Prostate gland (tissue), 2 donors: ENCODE measurements at regions not wholly inside any gene's neighbourhood (a gene's known extent, or its start where the extent isn't known, plus 50 kb on each side); places are given as distances from the start of the nearest gene placed in this dataset.

Experiments used
- DNase-seq: peaks from one replicate; pipeline ENCODE4 v3.0.0-alpha.2; 2019; ENCODE audit warnings: low spot score
- H3K27ac ChIP-seq, 2 donors: fragments of 200-600 bp; sonication (generic); 2 replicates each; pipeline ENCODE4 v1.5.1; 2017 to 2019
- H3K27me3 ChIP-seq: fragments of 200-600 bp; sonication (generic); replicated peaks from 2 replicates; pipeline ENCODE4 v1.5.1; 2019; ENCODE audit not compliant: insufficient read depth
- H3K36me3 ChIP-seq, 2 donors: fragments of 200-600 bp; sonication (generic); 1 replicate in 1 of 2; 2 replicates in 1 of 2; pipeline versions ENCODE4 v1.5.1 to v1.8.1; 2017 to 2019
- H3K4me1 ChIP-seq: fragments of 200-600 bp; sonication (generic); replicated peaks from 2 replicates; pipeline ENCODE4 v1.5.1; 2019
- H3K4me3 ChIP-seq, 2 donors: fragments of 200-600 bp; sonication (generic); 2 replicates each; pipeline ENCODE4 v1.5.1; 2017 to 2019
- H3K9me3 ChIP-seq: fragments of 200-600 bp; sonication (generic); 2 replicates; pipeline ENCODE4 v1.5.1; 2017
- POLR2A ChIP-seq: fragments of 450-650 bp; IDR thresholded peaks from one replicate; pipeline ENCODE4 v1.6.1; 2016; ENCODE audit warnings: antibody characterized with exemption, mild to moderate bottlenecking
- POLR2AphosphoS5 ChIP-seq: sonication (generic); formaldehyde crosslinking; IDR thresholded peaks from one replicate; pipeline ENCODE4 v1.6.1; 2017; ENCODE audit warnings: antibody characterized with exemption
- WGBS: methylation state at CpG from one replicate; pipeline ENCODE4 v1.1.5; 2018; 5-methylcytosine and 5-hydroxymethylcytosine counted together
- intact Hi-C: fragments of 100-400 bp; cut with DNase I; formaldehyde crosslinking; loops from one replicate; pipeline ENCODE4 v1.14.2; 2022
- TF ChIP-seq, protein P1 (sequence below), 4 experiments: fragments of 200-600 bp in 2 of 4; fragments of 450-650 bp in 2 of 4; sonication (generic) in 2 of 4; IDR thresholded peaks; 1 replicate in 3 of 4; 2 replicates in 1 of 4; pipeline ENCODE4 v1.5.1; 2016 to 2019; ENCODE audit warnings: antibody characterized with exemption in 4 of 4, mild to moderate bottlenecking in 2 of 4, moderate library complexity in 2 of 4

GRCh38 chr12:22787557-22787956 lies 162.6 kb downstream of the ETNK1 start:
- no peaks in the 10 kb centered on the region for H3K4me1 ChIP-seq
- WGBS = 66% methylated on average over 7 of the region's 7 CpGs
- intact Hi-C loops = no loop called here
- no peak for DNase-seq
- H3K27me3 ChIP-seq = no peaks in the 10 kb centered on the region
- no peak overlapping the region for H3K4me3 ChIP-seq
- H3K9me3 ChIP-seq = no peaks in the 10 kb centered on the region
- TF ChIP-seq, protein P1, sequence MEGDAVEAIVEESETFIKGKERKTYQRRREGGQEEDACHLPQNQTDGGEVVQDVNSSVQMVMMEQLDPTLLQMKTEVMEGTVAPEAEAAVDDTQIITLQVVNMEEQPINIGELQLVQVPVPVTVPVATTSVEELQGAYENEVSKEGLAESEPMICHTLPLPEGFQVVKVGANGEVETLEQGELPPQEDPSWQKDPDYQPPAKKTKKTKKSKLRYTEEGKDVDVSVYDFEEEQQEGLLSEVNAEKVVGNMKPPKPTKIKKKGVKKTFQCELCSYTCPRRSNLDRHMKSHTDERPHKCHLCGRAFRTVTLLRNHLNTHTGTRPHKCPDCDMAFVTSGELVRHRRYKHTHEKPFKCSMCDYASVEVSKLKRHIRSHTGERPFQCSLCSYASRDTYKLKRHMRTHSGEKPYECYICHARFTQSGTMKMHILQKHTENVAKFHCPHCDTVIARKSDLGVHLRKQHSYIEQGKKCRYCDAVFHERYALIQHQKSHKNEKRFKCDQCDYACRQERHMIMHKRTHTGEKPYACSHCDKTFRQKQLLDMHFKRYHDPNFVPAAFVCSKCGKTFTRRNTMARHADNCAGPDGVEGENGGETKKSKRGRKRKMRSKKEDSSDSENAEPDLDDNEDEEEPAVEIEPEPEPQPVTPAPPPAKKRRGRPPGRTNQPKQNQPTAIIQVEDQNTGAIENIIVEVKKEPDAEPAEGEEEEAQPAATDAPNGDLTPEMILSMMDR (IDR thresholded peaks at IDR 0.05) = no peak
- TF ChIP-seq POLR2A (no peak), POLR2AphosphoS5 (no peak)
- H3K27ac ChIP-seq = no peak overlapping the region
- H3K36me3 ChIP-seq = no peaks in the 10 kb centered on the region

GRCh38 chr12:22788913-22789312 lies 163.9 kb downstream of the ETNK1 start:
- H3K27me3 ChIP-seq = no peaks in the 10 kb centered on the region
- no peaks in the 10 kb centered on the region for H3K36me3 ChIP-seq
- no peaks in the 10 kb centered on the region for H3K9me3 ChIP-seq
- no peak for DNase-seq
- H3K4me3 ChIP-seq = no peak overlapping the region
- no peaks in the 10 kb centered on the region for H3K4me1 ChIP-seq
- H3K27ac ChIP-seq = no peak overlapping the region
- intact Hi-C loops = no loop called here
- no peak for TF ChIP-seq POLR2AphosphoS5
- TF ChIP-seq POLR2A = no peak
- TF ChIP-seq, protein P1 (IDR thresholded peaks at IDR 0.05) = no peak
- WGBS = 95% methylated on average over 3 of the region's 3 CpGs

- H3K4me3 ChIP-seq = no peak overlapping the region
- intact Hi-C loops = no loop called here
- H3K4me1 ChIP-seq = no peaks in the 10 kb centered on the region
- WGBS = 70% methylated on average over 4 of the region's 4 CpGs
- no peaks in the 10 kb centered on the region for H3K9me3 ChIP-seq
- no peaks in the 10 kb centered on the region for H3K36me3 ChIP-seq
- TF ChIP-seq POLR2AphosphoS5 = no peak
- TF ChIP-seq, protein P1 (IDR thresholded peaks at IDR 0.05) = no peak
- TF ChIP-seq POLR2A = no peak
- no peaks in the 10 kb centered on the region for H3K27me3 ChIP-seq
- no peak overlapping the region for H3K27ac ChIP-seq
- DNase-seq = no peak
Measured at GRCh38 chr12:22792138-22792537, 167.2 kb downstream of the ETNK1 start.

DNA sequence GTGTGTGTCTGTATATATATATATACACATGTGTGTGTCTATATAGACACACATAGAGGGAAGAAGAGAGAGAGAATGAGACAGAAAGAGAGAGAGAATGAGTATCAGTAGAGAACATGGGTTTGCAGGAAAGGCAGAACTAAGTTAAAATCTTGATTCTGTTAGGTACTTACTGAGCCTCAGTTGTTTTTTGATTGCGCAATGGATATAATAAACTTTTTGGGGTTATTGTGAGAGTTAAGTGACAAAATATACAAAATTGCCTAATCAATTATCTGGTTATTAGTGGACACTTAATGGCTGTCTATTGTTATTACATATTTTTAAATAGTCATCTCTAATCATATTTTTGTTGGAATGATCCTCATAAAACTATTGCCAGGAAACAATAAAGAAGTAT lies 169.0 kb downstream of the ETNK1 start:
- no peaks in the 10 kb centered on the region for H3K4me1 ChIP-seq
- no peak for TF ChIP-seq POLR2AphosphoS5
- TF ChIP-seq POLR2A = no peak
- TF ChIP-seq, protein P1 (IDR thresholded peaks at IDR 0.05) = no peak
- no peak overlapping the region for H3K27ac ChIP-seq
- 100% methylated on average over 1 of the region's 1 CpG for WGBS
- H3K9me3 ChIP-seq = no peaks in the 10 kb centered on the region
- H3K36me3 ChIP-seq = no peaks in the 10 kb centered on the region
- no peak overlapping the region for H3K4me3 ChIP-seq
- H3K27me3 ChIP-seq = no peaks in the 10 kb centered on the region
- intact Hi-C loops = no loop called here
- DNase-seq = no peak

DNA sequence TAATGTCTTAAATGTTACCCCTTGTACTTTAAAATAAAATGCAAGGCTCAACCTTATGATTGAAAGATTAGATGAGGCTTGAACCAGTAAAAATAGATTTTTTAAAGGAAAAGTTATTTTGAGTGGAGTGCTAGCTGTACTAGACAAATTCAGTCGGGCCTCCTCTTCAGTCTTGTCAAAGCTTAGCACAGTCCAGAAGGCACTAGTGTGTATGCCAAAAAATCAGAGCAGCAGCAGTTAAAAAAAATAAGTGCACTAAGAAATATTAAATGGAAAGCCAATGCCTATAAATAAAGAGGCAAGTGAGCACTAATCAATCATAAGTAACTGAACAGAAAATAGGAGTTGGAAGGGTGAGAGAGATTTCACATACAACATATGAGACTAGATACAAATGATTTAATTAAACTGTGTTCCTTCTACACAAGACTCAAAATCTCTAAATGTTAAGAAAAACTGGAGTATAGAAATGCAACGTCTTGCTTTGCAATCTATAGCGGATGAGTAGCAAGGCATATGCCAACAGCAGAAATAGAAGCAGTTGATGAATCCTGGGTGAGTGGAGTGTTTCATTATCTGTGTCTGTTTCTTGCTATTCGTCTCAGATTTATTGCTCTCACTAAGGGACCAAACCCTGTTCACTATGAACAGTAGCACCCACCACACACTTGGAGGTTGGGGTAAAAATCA lies 172.1 kb downstream of the ETNK1 start:
- Histone ChIP-seq H3K27ac (no peak overlapping the region), H3K27me3 (no peaks in the 10 kb centered on the region), H3K9me3 (no peaks in the 10 kb centered on the region), H3K4me1 (no peaks in the 10 kb centered on the region), H3K36me3 (no peaks in the 10 kb centered on the region), H3K4me3 (no peak overlapping the region)
- no peak for DNase-seq
- TF ChIP-seq POLR2AphosphoS5 (no peak), POLR2A (no peak)
- TF ChIP-seq, protein P1 (IDR thresholded peaks at IDR 0.05) = no peak
- 75% methylated on average over 4 of the region's 4 CpGs for WGBS
- intact Hi-C loops = no loop called here
